ENCODE measurements at regions not wholly inside any gene's neighbourhood (a gene's known extent, or its start where the extent isn't known, plus 50 kb on each side); places are given as distances from the start of the nearest gene placed in this dataset.

GRCh38 chr4:134117392-134118183 lies 84.0 kb downstream of the PABPC4L start:
- TF ChIP-seq CTCF (IDR thresholded peaks at IDR 0.05): no peak
- TF ChIP-seq POLR2A (IDR thresholded peaks at IDR 0.05): no peak

Data from breast epithelium (tissue), 3 donors.